ENCODE measurements at regions not wholly inside any gene's neighbourhood (a gene's known extent, or its start where the extent isn't known, plus 50 kb on each side); places are given as distances from the start of the nearest gene placed in this dataset.

GRCh38 chr20:56826705-56827665 is 197.9 kb downstream of the TFAP2C start:
- Histone ChIP-seq H3K27me3 (ENCODE audit: control insufficient read depth, insufficient read depth, low read length) (peaks cover 13% of the 10 kb centered on the region), H3K9me3 (ENCODE audit: control insufficient read depth, insufficient read depth, low read length) (peaks cover 2% of the 10 kb centered on the region; the same call in 1 of the 2 replicates), H3K27ac (ENCODE audit: low read depth, low read length) (no peak overlapping the region), H3K4me3 (ENCODE audit: low read depth, low read length) (no peak overlapping the region)
- ChIA-PET POLR2A (no interaction called here), CTCF (no interaction called here)
- DNase-seq (ENCODE audit: low read depth, low spot score), result no peak
- TF ChIP-seq CTCF (IDR thresholded peaks at IDR 0.05; ENCODE audit: low read depth, low read length), result no peak

DNA sequence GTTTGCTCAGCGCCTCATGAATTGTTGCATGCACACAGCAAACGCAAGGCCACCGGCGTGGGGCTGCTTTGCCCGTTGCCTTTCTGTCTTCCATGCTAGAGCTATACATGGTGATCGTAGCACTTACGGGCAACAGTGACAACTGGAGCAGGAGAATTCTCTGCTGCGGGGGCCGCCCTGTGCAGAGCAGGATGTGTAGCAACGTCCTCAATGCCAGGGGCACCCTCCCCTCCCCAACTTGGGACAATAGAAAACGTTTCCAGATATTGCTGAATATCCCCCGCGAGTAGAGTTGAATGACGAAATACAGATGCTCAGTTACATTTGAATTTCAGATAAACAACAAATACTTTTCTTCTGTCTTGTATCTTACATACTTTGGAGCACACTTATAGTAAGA is 198.7 kb downstream of the TFAP2C start:
- H3K27ac ChIP-seq (ENCODE audit: low read depth, low read length), result no peak overlapping the region
- no peak overlapping the region for H3K4me3 ChIP-seq (ENCODE audit: low read depth, low read length)
- no peak for TF ChIP-seq CTCF (IDR thresholded peaks at IDR 0.05; ENCODE audit: low read depth, low read length)
- peaks cover 12% of the 10 kb centered on the region for H3K27me3 ChIP-seq (ENCODE audit: control insufficient read depth, insufficient read depth, low read length)
- no peak for DNase-seq (ENCODE audit: low read depth, low spot score)
- H3K9me3 ChIP-seq (ENCODE audit: control insufficient read depth, insufficient read depth, low read length), result peaks cover 2% of the 10 kb centered on the region; the same call in 1 of the 2 replicates
- POLR2A ChIA-PET, result no interaction called here
- CTCF ChIA-PET, result no interaction called here

DNA sequence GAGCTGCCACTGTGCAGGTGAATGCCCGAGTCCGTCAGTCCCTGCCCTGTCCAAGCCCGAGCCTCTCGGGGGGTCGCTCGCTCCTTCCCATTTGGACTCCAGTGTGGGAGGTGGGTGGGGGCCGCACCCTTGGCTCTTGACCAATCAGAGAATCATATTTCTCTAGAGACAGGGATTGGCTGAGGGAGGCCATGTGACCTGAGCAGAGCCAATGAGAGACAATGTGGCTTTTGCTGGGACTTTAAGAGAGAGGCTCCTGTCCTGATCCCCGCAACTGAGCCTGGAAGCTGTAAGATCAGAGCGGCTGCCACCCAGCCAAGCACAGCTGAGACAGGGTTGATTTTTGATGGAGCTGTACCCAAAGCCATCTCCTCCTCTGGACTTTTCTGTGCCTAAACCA is 199.3 kb downstream of the TFAP2C start:
- ChIA-PET CTCF (no interaction called here), POLR2A (no interaction called here)
- no peak for TF ChIP-seq CTCF (IDR thresholded peaks at IDR 0.05; ENCODE audit: low read depth, low read length)
- DNase-seq (ENCODE audit: low read depth, low spot score), result no peak
- Histone ChIP-seq H3K4me3 (ENCODE audit: low read depth, low read length) (no peak overlapping the region), H3K27me3 (ENCODE audit: control insufficient read depth, insufficient read depth, low read length) (peaks cover 12% of the 10 kb centered on the region), H3K9me3 (ENCODE audit: control insufficient read depth, insufficient read depth, low read length) (peaks cover 2% of the 10 kb centered on the region; the same call in 1 of the 2 replicates), H3K27ac (ENCODE audit: low read depth, low read length) (no peak overlapping the region)

DNA sequence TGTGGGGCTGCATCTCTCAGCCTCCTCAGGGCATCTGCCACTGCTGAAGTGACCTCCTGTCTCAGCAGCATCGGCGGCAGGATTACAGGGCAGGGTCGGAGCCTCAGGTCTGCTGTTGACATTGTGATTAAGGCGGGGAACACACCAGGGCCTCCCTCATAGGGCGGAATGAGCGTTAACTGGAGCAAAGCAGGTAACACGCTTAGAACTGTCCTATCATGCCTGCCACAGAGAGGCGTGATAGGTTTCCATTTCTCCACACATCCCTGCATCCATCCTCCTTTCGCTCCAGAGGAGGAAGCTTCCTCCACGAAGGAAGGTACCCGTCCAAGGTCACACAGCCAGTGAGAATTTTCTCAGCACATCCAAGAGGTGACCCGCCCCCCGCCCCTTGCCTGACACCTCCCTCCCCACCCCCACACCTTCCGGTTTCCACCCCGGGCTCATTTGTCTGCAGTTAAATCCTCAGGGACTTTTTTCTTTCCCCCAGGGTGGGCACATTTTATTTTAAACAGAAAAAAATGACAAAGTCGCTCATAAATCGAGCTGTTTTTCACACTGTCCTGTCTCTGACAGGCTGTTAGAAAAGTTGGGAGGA is 200.8 kb downstream of the TFAP2C start:
- Histone ChIP-seq H3K4me3 (ENCODE audit: low read depth, low read length) (no peak overlapping the region), H3K27me3 (ENCODE audit: control insufficient read depth, insufficient read depth, low read length) (peaks cover 16% of the 10 kb centered on the region), H3K9me3 (ENCODE audit: control insufficient read depth, insufficient read depth, low read length) (peaks cover 2% of the 10 kb centered on the region; the same call in 1 of the 2 replicates), H3K27ac (ENCODE audit: low read depth, low read length) (no peak overlapping the region)
- no peak for DNase-seq (ENCODE audit: low read depth, low spot score)
- TF ChIP-seq CTCF (IDR thresholded peaks at IDR 0.05; ENCODE audit: low read depth, low read length), result no peak
- ChIA-PET CTCF (no interaction called here), POLR2A (no interaction called here)

DNA sequence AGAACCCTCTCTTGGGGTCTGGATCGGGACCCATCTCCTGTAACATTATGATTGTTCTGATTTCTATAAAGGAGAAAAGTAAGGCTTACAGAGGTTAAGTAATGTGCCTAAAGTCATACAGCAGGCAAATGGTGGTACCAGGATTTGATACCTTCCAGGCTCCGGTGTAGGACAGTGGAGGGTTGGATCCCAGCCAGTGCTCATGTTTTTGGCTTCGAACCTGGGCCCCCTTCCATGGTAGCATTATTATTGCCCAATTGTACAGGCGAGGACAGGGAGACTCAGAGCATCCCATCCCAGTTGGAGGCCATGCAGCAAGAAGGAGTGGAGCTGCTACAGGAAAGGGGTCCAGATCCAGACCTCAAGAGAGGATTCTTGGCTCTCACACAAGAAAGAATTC is 202.7 kb downstream of the TFAP2C start:
- Histone ChIP-seq H3K9me3 (ENCODE audit: control insufficient read depth, insufficient read depth, low read length) (peaks cover 2% of the 10 kb centered on the region; the same call in 1 of the 2 replicates), H3K4me3 (ENCODE audit: low read depth, low read length) (no peak overlapping the region), H3K27me3 (ENCODE audit: control insufficient read depth, insufficient read depth, low read length) (peaks cover 16% of the 10 kb centered on the region), H3K27ac (ENCODE audit: low read depth, low read length) (no peak overlapping the region)
- TF ChIP-seq CTCF (IDR thresholded peaks at IDR 0.05; ENCODE audit: low read depth, low read length), result no peak
- ChIA-PET POLR2A (no interaction called here), CTCF (no interaction called here)
- no peak for DNase-seq (ENCODE audit: low read depth, low spot score)

Data from AG04450 (cell line).